Endothelial cell of umbilical vein (primary cell): ENCODE measurements at regions not wholly inside any gene's neighbourhood (a gene's known extent, or its start where the extent isn't known, plus 50 kb on each side); places are given as distances from the start of the nearest gene placed in this dataset.

Experiments used
- BruUV-seq: library from RNA; stranded (reverse); fragments of 400-500 nt; replicated peaks from 2 replicates; lab custom pipeline; 2021; lab: Mats Ljungman, UMichigan
- CTCF ChIA-PET: fragments of 300-600, 350-600 bp; sonication (Branson Sonifier 250); formaldehyde crosslinking; loops from one replicate; lab custom pipeline; 2021; ENCODE audit warnings: antibody characterized with exemption, inconsistent platforms; lab: Charles Lee
- POLR2A ChIA-PET: fragments of 300-600, 350-600 bp; sonication (Branson Sonifier 250); formaldehyde crosslinking; loops from one replicate; lab custom pipeline; 2021; ENCODE audit warnings: antibody characterized with exemption, inconsistent platforms; lab: Charles Lee
- DNase-seq: peaks from one replicate; pipeline ENCODE4 v3.0.0-alpha.2; 2011; ENCODE audit warnings: low read depth, low spot score
- FAIRE-seq: peaks from 2 replicates; lab custom pipeline; 2011; peaks lifted over from hg19 to GRCh38; lab: Jason Lieb, UNC
- H2AFZ ChIP-seq: 2 replicates; pipeline ENCODE4 v1.6.0; 2012; ENCODE audit warnings: low read depth, low read length, control low read depth, inconsistent platforms
- H3K27ac ChIP-seq: 2 replicates; pipeline ENCODE4 v1.5.1; 2011; ENCODE audit warnings: low read depth, mild to moderate bottlenecking, control low read depth, low read length, moderate library complexity; ENCODE audit not compliant: insufficient read depth
- H3K27me3 ChIP-seq, 2 experiments: 2 replicates each; pipeline versions ENCODE4 v1.6.0 to v1.6.1; 2011; ENCODE audit warnings: low read length in 2 of 2, mixed read lengths in 1 of 2; ENCODE audit not compliant: control insufficient read depth in 2 of 2, insufficient read depth in 2 of 2
- H3K36me3 ChIP-seq, 2 experiments: 2 replicates in 1 of 2; 3 replicates in 1 of 2; pipeline ENCODE4 v1.5.1; 2011; ENCODE audit warnings: low read length in 2 of 2, mild to moderate bottlenecking in 1 of 2, moderate library complexity in 1 of 2; ENCODE audit not compliant: control insufficient read depth in 2 of 2, insufficient read depth in 2 of 2; ENCODE audit errors: extremely low read depth in 1 of 2
- H3K4me1 ChIP-seq: 3 replicates; pipeline ENCODE4 v1.5.1; 2011; ENCODE audit warnings: mild to moderate bottlenecking, low read length; ENCODE audit not compliant: control insufficient read depth, insufficient read depth; ENCODE audit errors: extremely low read depth
- H3K4me2 ChIP-seq: 2 replicates; pipeline ENCODE4 v1.6.1; 2011; ENCODE audit warnings: low read length, control low read depth, mixed read lengths; ENCODE audit not compliant: insufficient read depth
- H3K4me3 ChIP-seq, 3 experiments: fragments of 200-600 bp in 1 of 3; sonication (generic), shearing (Covaris generic) in 1 of 3; replicated peaks in 1 of 3; 2 replicates each; pipeline ENCODE4 v1.5.1; 2011 to 2016; ENCODE audit warnings: control low read depth in 3 of 3, low read length in 3 of 3, mild to moderate bottlenecking in 2 of 3, inconsistent platforms in 1 of 3, low read depth in 1 of 3, moderate library complexity in 1 of 3; ENCODE audit not compliant: insufficient read depth in 1 of 3
- H3K79me2 ChIP-seq: 2 replicates; pipeline ENCODE4 v1.6.0; 2012; ENCODE audit warnings: low read length, inconsistent platforms; ENCODE audit not compliant: control insufficient read depth, insufficient read depth
- H3K9ac ChIP-seq: replicated peaks from 2 replicates; pipeline ENCODE3; 2011; ENCODE audit warnings: low read length, control low read depth; ENCODE audit not compliant: insufficient read depth; ENCODE audit errors: extremely low read depth
- H3K9me1 ChIP-seq: replicated peaks from 3 replicates; pipeline ENCODE4 v1.6.0; 2011; ENCODE audit warnings: mild to moderate bottlenecking, low read length; ENCODE audit not compliant: control insufficient read depth, insufficient read depth; ENCODE audit errors: extremely low read depth
- H3K9me3 ChIP-seq: replicated peaks from 2 replicates; pipeline ENCODE4 v1.5.1; 2012; ENCODE audit warnings: low read length, inconsistent platforms; ENCODE audit not compliant: control insufficient read depth, insufficient read depth
- H4K20me1 ChIP-seq: replicated peaks from 2 replicates; pipeline ENCODE3; 2011; ENCODE audit warnings: mild to moderate bottlenecking, low read length; ENCODE audit not compliant: control insufficient read depth, insufficient read depth; ENCODE audit errors: extremely low read depth
- CTCF ChIP-seq, 2 donors: IDR thresholded peaks; 1 replicate in 1 of 2; 2 replicates in 1 of 2; pipeline ENCODE4 v1.5.1; 2011; ENCODE audit warnings: low read length in 2 of 2, mild to moderate bottlenecking in 2 of 2, moderate library complexity in 2 of 2, control low read depth in 1 of 2, inconsistent platforms in 1 of 2, low read depth in 1 of 2; ENCODE audit not compliant: insufficient read depth in 1 of 2; ENCODE audit errors: extremely low read depth in 1 of 2
- EZH2 ChIP-seq: IDR thresholded peaks from 2 replicates; pipeline ENCODE4 v1.6.1; 2012; ENCODE audit warnings: borderline replicate concordance, low read depth, mild to moderate bottlenecking, moderate library complexity, low read length, inconsistent platforms; ENCODE audit not compliant: severe bottlenecking
- FOS ChIP-seq: IDR thresholded peaks from 2 replicates; pipeline ENCODE4 v1.6.1; 2011; ENCODE audit warnings: mild to moderate bottlenecking, low read length, moderate library complexity, borderline replicate concordance; ENCODE audit not compliant: insufficient read depth
- GATA2 ChIP-seq: IDR thresholded peaks from 2 replicates; pipeline ENCODE4 v1.7.0; 2011; ENCODE audit warnings: low read depth, mild to moderate bottlenecking, moderate library complexity, mixed read lengths, low read length; ENCODE audit not compliant: insufficient read length, insufficient read depth
- JUN ChIP-seq: IDR thresholded peaks from 2 replicates; pipeline ENCODE4 v1.6.1; 2011; ENCODE audit warnings: borderline replicate concordance, low read depth; ENCODE audit not compliant: insufficient read length, insufficient read depth
- MAX ChIP-seq: IDR thresholded peaks from 2 replicates; pipeline ENCODE4 v1.6.1; 2011; ENCODE audit not compliant: insufficient read depth, insufficient read length
- MYC ChIP-seq: IDR thresholded peaks from one replicate; pipeline ENCODE4 v1.6.1; 2011; ENCODE audit warnings: mild to moderate bottlenecking, low read depth, low read length
- POLR2A ChIP-seq: IDR thresholded peaks from 2 replicates; pipeline ENCODE4 v1.6.1; 2012; ENCODE audit warnings: low read depth, mild to moderate bottlenecking, control low read depth, low read length
- POLR2AphosphoS5 ChIP-seq: IDR thresholded peaks from 2 replicates; pipeline ENCODE4 v1.6.1; 2012; ENCODE audit warnings: low read depth, mild to moderate bottlenecking, control low read depth, low read length, moderate library complexity; ENCODE audit not compliant: insufficient read depth
- dilution Hi-C: fragments of 300-500 bp; cut with MboI; formaldehyde crosslinking; loops from one replicate; pipeline ENCODE4 v1.15.0; 2019; ENCODE audit warnings: low sequenced_read_pairs; ENCODE audit not compliant: extremely low pct_ligation_motif_present
- intact Hi-C: fragments of 100-400 bp; cut with micrococcal nuclease; formaldehyde crosslinking; loops from one replicate; pipeline ENCODE4 v1.10.0; 2022

- TF ChIP-seq POLR2AphosphoS5 (no peak), JUN (no peak), GATA2 (no peak), FOS (no peak), CTCF (IDR thresholded peaks at IDR 0.05; ENCODE audit: extremely low read depth in 1 of 2, insufficient read depth in 1 of 2, low read depth in 1 of 2, low read length in 2 of 2) (no peak), MYC (no peak), MAX (no peak), EZH2 (no peak), POLR2A (no peak)
- H2AFZ ChIP-seq, result no peak overlapping the region
- H3K9ac ChIP-seq, result no peak overlapping the region
- BruUV-seq, result no TSS peak
- intact Hi-C loops, result no loop called here
- no peaks in the 10 kb centered on the region for H3K27me3 ChIP-seq
- H3K4me3 ChIP-seq, result no peak overlapping the region
- H3K9me1 ChIP-seq, result no peaks in the 10 kb centered on the region
- ChIA-PET CTCF (interaction anchor here (1.3 kb wide), 1 partner anchor 11 kb away, joined by 5 read pairs; no protein-coding TSS in a partner anchor), POLR2A (no interaction called here)
- H3K9me3 ChIP-seq, result no peaks in the 10 kb centered on the region
- DNase-seq, result no peak
- no peak for FAIRE-seq
- no peak overlapping the region for H3K27ac ChIP-seq
- dilution Hi-C loops, result no loop called here
- no peaks in the 10 kb centered on the region for H3K79me2 ChIP-seq
- H3K4me2 ChIP-seq, result no peak overlapping the region
- no peaks in the 10 kb centered on the region for H3K36me3 ChIP-seq
- H4K20me1 ChIP-seq, result no peaks in the 10 kb centered on the region
- H3K4me1 ChIP-seq, result peaks cover 8% of the 10 kb centered on the region
These were observed 72.8 kb upstream of the CD55 start for GRCh38 chr1:207248544-207249198.
